ENCODE measurements at regions not wholly inside any gene's neighbourhood (a gene's known extent, or its start where the extent isn't known, plus 50 kb on each side); places are given as distances from the start of the nearest gene placed in this dataset.

GRCh38 chr17:55842405-55843158, 91.7 kb downstream of the PCTP start:
- TF ChIP-seq REST (IDR thresholded peaks at IDR 0.05; ENCODE audit: insufficient replicate concordance, low read depth) (no peak), GABPA (IDR thresholded peaks at IDR 0.05; ENCODE audit: low read depth) (no peak), CTCF (IDR thresholded peaks at IDR 0.05; ENCODE audit: insufficient read depth, low read length) (no peak), POLR2AphosphoS5 (IDR thresholded peaks at IDR 0.05; ENCODE audit: low read depth) (no peak), SPI1 (IDR thresholded peaks at IDR 0.05; ENCODE audit: borderline replicate concordance, low read depth) (no peak)
- no peak for DNase-seq (ENCODE audit: low read depth in 1 of 2, low spot score in 1 of 2)
- Histone ChIP-seq H3K4me3 (replicated peaks; ENCODE audit: insufficient read depth, low read length) (no peak overlapping the region), H3K27me3 (ENCODE audit: insufficient read depth, poor library complexity, severe bottlenecking) (no peaks in the 10 kb centered on the region), H3K27ac (replicated peaks) (no peak overlapping the region)

GRCh38 chr17:55843785-55844184, 92.9 kb downstream of the PCTP start:
- Histone ChIP-seq H3K27ac (replicated peaks) (no peak overlapping the region), H3K27me3 (ENCODE audit: insufficient read depth, poor library complexity, severe bottlenecking) (no peaks in the 10 kb centered on the region), H3K4me3 (replicated peaks; ENCODE audit: insufficient read depth, low read length) (no peak overlapping the region)
- TF ChIP-seq SPI1 (IDR thresholded peaks at IDR 0.05; ENCODE audit: borderline replicate concordance, low read depth): no peak
- TF ChIP-seq CTCF (IDR thresholded peaks at IDR 0.05; ENCODE audit: insufficient read depth, low read length): no peak
- no peak for TF ChIP-seq REST (IDR thresholded peaks at IDR 0.05; ENCODE audit: insufficient replicate concordance, low read depth)
- no peak for TF ChIP-seq POLR2AphosphoS5 (IDR thresholded peaks at IDR 0.05; ENCODE audit: low read depth)
- no peak for TF ChIP-seq GABPA (IDR thresholded peaks at IDR 0.05; ENCODE audit: low read depth)
- no peak for DNase-seq (ENCODE audit: low read depth in 1 of 2, low spot score in 1 of 2)

- Histone ChIP-seq H3K4me3 (replicated peaks; ENCODE audit: insufficient read depth, low read length) (no peak overlapping the region), H3K27ac (replicated peaks) (no peak overlapping the region), H3K27me3 (ENCODE audit: insufficient read depth, poor library complexity, severe bottlenecking) (no peaks in the 10 kb centered on the region)
- TF ChIP-seq REST (IDR thresholded peaks at IDR 0.05; ENCODE audit: insufficient replicate concordance, low read depth): no peak
- no peak for TF ChIP-seq SPI1 (IDR thresholded peaks at IDR 0.05; ENCODE audit: borderline replicate concordance, low read depth)
- no peak for TF ChIP-seq POLR2AphosphoS5 (IDR thresholded peaks at IDR 0.05; ENCODE audit: low read depth)
- no peak for TF ChIP-seq CTCF (IDR thresholded peaks at IDR 0.05; ENCODE audit: insufficient read depth, low read length)
- TF ChIP-seq GABPA (IDR thresholded peaks at IDR 0.05; ENCODE audit: low read depth): no peak
- no peak for DNase-seq (ENCODE audit: low read depth in 1 of 2, low spot score in 1 of 2)
Observed at GRCh38 chr17:55845385-55845784, 94.5 kb downstream of the PCTP start.

All from HL-60 (cell line).